Body of pancreas (tissue), 4 donors: ENCODE measurements at regions not wholly inside any gene's neighbourhood (a gene's known extent, or its start where the extent isn't known, plus 50 kb on each side); places are given as distances from the start of the nearest gene placed in this dataset.

Source experiments
- CTCF ChIP-seq, 7 experiments: fragments of 450-650 bp in 4 of 7; fragments of 200-600 bp in 3 of 7; sonication (generic) in 3 of 7; IDR thresholded peaks; one replicate each; pipeline ENCODE4 v1.5.1; 2016 to 2019; ENCODE audit warnings: antibody characterized with exemption in 7 of 7
- POLR2A ChIP-seq, 3 donors: fragments of 450-650 bp; IDR thresholded peaks; one replicate each; pipeline ENCODE4 v1.6.1; 2016; ENCODE audit warnings: antibody characterized with exemption in 3 of 3, mild to moderate bottlenecking in 2 of 3

- TF ChIP-seq POLR2A (IDR thresholded peaks at IDR 0.05) (no peak), CTCF (IDR thresholded peaks at IDR 0.05) (no peak)
Measured at GRCh38 chr17:14594690-14595089, 293.8 kb downstream of the HS3ST3B1 start.
